Upper lobe of left lung (tissue), 6 donors: ENCODE measurements at regions not wholly inside any gene's neighbourhood (a gene's known extent, or its start where the extent isn't known, plus 50 kb on each side); places are given as distances from the start of the nearest gene placed in this dataset.
"Not testable (repeated sequence)": the region's sequence is repeated elsewhere in the genome, so short reads cannot be mapped to it uniquely, and the experiment has no call there.

Experiments used
- ATAC-seq, 2 donors: fragments of 200-7000 bp; cut with Tn5 transposase; one replicate each; pipeline ENCODE4 v1.9.1; 2022; ENCODE audit warnings: mild to moderate bottlenecking in 2 of 2, moderate library complexity in 2 of 2; ENCODE audit not compliant: low FRiP score in 2 of 2
- DNase-seq, 2 donors: peaks; one replicate each; pipeline ENCODE4 v3.0.0-alpha.2; 2019 to 2020
- H3K27ac ChIP-seq, 4 donors: fragments of 200-600 bp; sonication (generic); one replicate each; pipeline ENCODE4 v1.5.1; 2016 to 2019
- H3K27me3 ChIP-seq, 4 donors: fragments of 200-600 bp; sonication (generic); one replicate each; pipeline ENCODE4 v1.5.1; 2017 to 2019
- H3K36me3 ChIP-seq, 4 donors: fragments of 200-600 bp; sonication (generic); one replicate each; pipeline ENCODE4 v1.5.1; 2016 to 2019
- H3K4me1 ChIP-seq, 4 donors: fragments of 200-600 bp; sonication (generic); one replicate each; pipeline ENCODE4 v1.5.1; 2018 to 2019
- H3K4me3 ChIP-seq, 4 donors: fragments of 200-600 bp; sonication (generic); one replicate each; pipeline ENCODE4 v1.5.1; 2017 to 2019; ENCODE audit warnings: mild to moderate bottlenecking in 2 of 4, moderate library complexity in 1 of 4
- H3K9me3 ChIP-seq, 4 donors: fragments of 200-600 bp; sonication (generic); one replicate each; pipeline ENCODE4 v1.5.1; 2018 to 2019
- EP300 ChIP-seq, 4 donors: sonication (generic); formaldehyde crosslinking; IDR thresholded peaks; one replicate each; pipeline ENCODE4 v1.5.1; 2017; ENCODE audit warnings: antibody characterized with exemption in 4 of 4, control low read depth in 2 of 4
- POLR2A ChIP-seq, 4 donors: fragments of 450-650 bp; IDR thresholded peaks; one replicate each; pipeline ENCODE4 v1.5.1; 2016 to 2017; ENCODE audit warnings: antibody characterized with exemption in 4 of 4, mild to moderate bottlenecking in 2 of 4
- POLR2AphosphoS5 ChIP-seq, 2 donors: sonication (generic); formaldehyde crosslinking; IDR thresholded peaks; one replicate each; pipeline ENCODE4 v1.5.1; 2017; ENCODE audit warnings: antibody characterized with exemption in 2 of 2
- WGBS, 2 donors: methylation state at CpG; one replicate each; pipeline ENCODE4 v1.1.5; 2017 to 2018; 5-methylcytosine and 5-hydroxymethylcytosine counted together
- TF ChIP-seq, protein P1 (sequence below), 6 experiments: fragments of 450-650 bp in 4 of 6; fragments of 200-600 bp in 2 of 6; sonication (generic) in 2 of 6; IDR thresholded peaks; one replicate each; pipeline ENCODE4 v1.5.1; 2016 to 2019; ENCODE audit warnings: antibody characterized with exemption in 6 of 6
- donor health status: DM: no; HTN: no; CAD: no; lungs with moderate emphysema.
- donor health status: DM: no; HTN: yes; CAD: no; lungs with severe emphysema.

DNA sequence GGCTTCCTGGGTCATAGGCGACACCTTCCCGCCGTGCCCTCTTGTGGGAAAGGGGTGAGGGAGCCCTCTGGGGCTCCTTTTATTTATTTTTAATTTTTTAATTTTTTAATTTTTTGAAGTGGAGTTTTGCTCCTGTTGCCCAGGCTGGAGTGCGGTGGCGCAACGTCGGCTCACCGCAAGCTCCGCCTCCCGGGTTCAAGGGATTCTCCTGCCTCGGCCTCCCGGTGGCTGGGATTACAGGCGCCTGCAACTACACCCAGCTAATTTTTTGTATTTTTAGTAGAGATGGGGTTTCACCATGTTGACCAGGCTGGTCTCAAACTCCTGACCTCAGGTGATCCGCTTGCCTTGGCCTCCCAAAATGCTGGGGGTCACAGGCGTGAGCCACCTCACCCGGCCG is 49.9 kb upstream of the ELFN1 start:
- not testable (repeated sequence) for DNase-seq, H3K4me3 ChIP-seq, H3K36me3 ChIP-seq, H3K27me3 ChIP-seq, H3K9me3 ChIP-seq, H3K4me1 ChIP-seq, ATAC-seq, H3K27ac ChIP-seq
- 91 to 92% methylated on average over 17 of the region's 17 CpGs for WGBS, 2 donors

DNA sequence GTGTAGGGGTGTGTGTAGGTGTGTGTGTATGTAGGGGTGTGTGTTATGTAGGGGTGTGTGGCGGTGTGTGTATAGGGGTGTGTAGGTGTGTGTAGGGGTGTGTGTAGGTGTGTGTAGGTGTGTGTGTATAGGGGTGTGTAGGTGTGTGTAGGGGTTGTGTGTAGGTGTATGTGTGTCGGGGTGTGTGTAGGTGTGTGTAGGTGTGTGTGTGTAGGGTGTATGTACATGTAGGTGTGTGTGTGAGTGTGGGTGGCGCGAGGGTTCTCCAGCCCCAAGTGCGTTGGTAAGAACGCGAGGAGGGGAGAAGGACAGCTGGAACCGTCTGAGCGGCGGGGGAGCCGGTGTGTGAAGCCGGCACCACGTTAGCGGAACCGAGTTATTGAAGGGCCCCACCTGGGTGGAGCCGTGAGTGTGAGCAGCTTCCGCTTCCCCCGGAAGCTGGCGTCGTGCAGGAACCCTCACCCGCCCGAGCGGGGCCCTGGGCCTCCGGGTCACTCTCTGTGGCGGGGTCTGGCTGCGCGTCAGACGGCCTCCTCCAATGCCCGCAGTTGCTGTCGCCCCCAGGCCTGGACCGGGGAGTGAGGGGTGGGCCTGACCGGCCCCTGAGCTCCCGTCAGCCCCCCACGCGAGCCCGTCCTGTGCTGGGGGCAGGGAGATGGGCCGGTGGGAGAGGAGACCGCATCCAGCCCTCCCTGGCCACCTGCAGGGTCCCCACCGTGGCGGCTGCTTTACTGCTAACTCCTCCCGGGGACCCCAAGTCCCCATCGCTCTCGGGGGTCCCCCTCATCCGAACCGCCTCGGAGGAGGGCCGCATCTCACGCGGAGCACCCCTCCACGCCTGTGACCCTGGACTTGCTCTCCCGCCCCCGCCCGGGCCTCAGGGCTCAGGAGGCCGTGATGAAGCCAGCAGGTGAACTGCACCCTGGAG is 49.6 kb upstream of the PSMG3 start:
- TF ChIP-seq POLR2A (IDR thresholded peaks at IDR 0.05) (no peak), EP300 (IDR thresholded peaks at IDR 0.05) (no peak), POLR2AphosphoS5 (IDR thresholded peaks at IDR 0.05) (no peak)
- TF ChIP-seq, protein P1, sequence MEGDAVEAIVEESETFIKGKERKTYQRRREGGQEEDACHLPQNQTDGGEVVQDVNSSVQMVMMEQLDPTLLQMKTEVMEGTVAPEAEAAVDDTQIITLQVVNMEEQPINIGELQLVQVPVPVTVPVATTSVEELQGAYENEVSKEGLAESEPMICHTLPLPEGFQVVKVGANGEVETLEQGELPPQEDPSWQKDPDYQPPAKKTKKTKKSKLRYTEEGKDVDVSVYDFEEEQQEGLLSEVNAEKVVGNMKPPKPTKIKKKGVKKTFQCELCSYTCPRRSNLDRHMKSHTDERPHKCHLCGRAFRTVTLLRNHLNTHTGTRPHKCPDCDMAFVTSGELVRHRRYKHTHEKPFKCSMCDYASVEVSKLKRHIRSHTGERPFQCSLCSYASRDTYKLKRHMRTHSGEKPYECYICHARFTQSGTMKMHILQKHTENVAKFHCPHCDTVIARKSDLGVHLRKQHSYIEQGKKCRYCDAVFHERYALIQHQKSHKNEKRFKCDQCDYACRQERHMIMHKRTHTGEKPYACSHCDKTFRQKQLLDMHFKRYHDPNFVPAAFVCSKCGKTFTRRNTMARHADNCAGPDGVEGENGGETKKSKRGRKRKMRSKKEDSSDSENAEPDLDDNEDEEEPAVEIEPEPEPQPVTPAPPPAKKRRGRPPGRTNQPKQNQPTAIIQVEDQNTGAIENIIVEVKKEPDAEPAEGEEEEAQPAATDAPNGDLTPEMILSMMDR (IDR thresholded peaks at IDR 0.05) = no peak
- H3K36me3 ChIP-seq = no peaks in the 10 kb centered on the region
- no peaks in the 10 kb centered on the region for H3K27me3 ChIP-seq
- no peak overlapping the region for H3K27ac ChIP-seq
- no peaks in the 10 kb centered on the region for H3K4me1 ChIP-seq
- no peak for ATAC-seq
- H3K9me3 ChIP-seq = no peaks in the 10 kb centered on the region
- 88 to 91% methylated on average over 20 to 22 of the region's 54 CpGs for WGBS, 2 donors
- DNase-seq = peak in 1 of 2 donors; percentile 80
- H3K4me3 ChIP-seq = no peak overlapping the region
